ENCODE measurements at regions not wholly inside any gene's neighbourhood (a gene's known extent, or its start where the extent isn't known, plus 50 kb on each side); places are given as distances from the start of the nearest gene placed in this dataset.
"Not testable (repeated sequence)": the region's sequence is repeated elsewhere in the genome, so short reads cannot be mapped to it uniquely, and the experiment has no call there.

GRCh38 chr4:154907345-154908045 lies 126.4 kb downstream of the RBM46 start:
- H3K27me3 ChIP-seq (ENCODE audit: insufficient read depth, low read depth, low read length); H3K36me3 ChIP-seq (ENCODE audit: insufficient read depth, low read length); H2AFZ ChIP-seq (ENCODE audit: low read depth, low read length); H3K9ac ChIP-seq (ENCODE audit: low read length); H3K9me2 ChIP-seq (ENCODE audit: insufficient read depth, low read length); H3K4me3 ChIP-seq (ENCODE audit: low read length); H3K79me2 ChIP-seq (replicated peaks; ENCODE audit: insufficient read depth, low read length); H3K27ac ChIP-seq (ENCODE audit: low read length); H3K9me3 ChIP-seq (ENCODE audit: low read length); H3F3A ChIP-seq (ENCODE audit: insufficient read depth, low read length, poor library complexity, severe bottlenecking); H4K20me1 ChIP-seq (ENCODE audit: insufficient read depth); H3K4me2 ChIP-seq (ENCODE audit: low read length): not testable (repeated sequence)

- no peak overlapping the region for H3K9ac ChIP-seq (ENCODE audit: low read length)
- no peaks in the 10 kb centered on the region for H3F3A ChIP-seq (ENCODE audit: insufficient read depth, low read length, poor library complexity, severe bottlenecking)
- H3K9me3 ChIP-seq (ENCODE audit: low read length): no peaks in the 10 kb centered on the region
- no peak overlapping the region for H3K4me3 ChIP-seq (ENCODE audit: low read length)
- H3K36me3 ChIP-seq (ENCODE audit: insufficient read depth, low read length): no peaks in the 10 kb centered on the region
- TF ChIP-seq, protein P1, sequence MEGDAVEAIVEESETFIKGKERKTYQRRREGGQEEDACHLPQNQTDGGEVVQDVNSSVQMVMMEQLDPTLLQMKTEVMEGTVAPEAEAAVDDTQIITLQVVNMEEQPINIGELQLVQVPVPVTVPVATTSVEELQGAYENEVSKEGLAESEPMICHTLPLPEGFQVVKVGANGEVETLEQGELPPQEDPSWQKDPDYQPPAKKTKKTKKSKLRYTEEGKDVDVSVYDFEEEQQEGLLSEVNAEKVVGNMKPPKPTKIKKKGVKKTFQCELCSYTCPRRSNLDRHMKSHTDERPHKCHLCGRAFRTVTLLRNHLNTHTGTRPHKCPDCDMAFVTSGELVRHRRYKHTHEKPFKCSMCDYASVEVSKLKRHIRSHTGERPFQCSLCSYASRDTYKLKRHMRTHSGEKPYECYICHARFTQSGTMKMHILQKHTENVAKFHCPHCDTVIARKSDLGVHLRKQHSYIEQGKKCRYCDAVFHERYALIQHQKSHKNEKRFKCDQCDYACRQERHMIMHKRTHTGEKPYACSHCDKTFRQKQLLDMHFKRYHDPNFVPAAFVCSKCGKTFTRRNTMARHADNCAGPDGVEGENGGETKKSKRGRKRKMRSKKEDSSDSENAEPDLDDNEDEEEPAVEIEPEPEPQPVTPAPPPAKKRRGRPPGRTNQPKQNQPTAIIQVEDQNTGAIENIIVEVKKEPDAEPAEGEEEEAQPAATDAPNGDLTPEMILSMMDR (IDR thresholded peaks at IDR 0.05; ENCODE audit: poor library complexity, severe bottlenecking): no peak
- TF ChIP-seq EZH2 (IDR thresholded peaks at IDR 0.05; ENCODE audit: borderline replicate concordance, insufficient read depth, low read length, poor library complexity, severe bottlenecking): no peak
- TF ChIP-seq REST (IDR thresholded peaks at IDR 0.05; ENCODE audit: borderline replicate concordance): no peak
- TF ChIP-seq RAD21 (conservative IDR thresholded peaks at IDR 0.05): no peak
- no peak for TF ChIP-seq MXI1 (conservative IDR thresholded peaks at IDR 0.05; ENCODE audit: poor library complexity, severe bottlenecking)
- TF ChIP-seq EP300 (conservative IDR thresholded peaks at IDR 0.05; ENCODE audit: poor library complexity, severe bottlenecking): no peak
- no peak for TF ChIP-seq TAF1 (IDR thresholded peaks at IDR 0.05; ENCODE audit: low read depth)
- TF ChIP-seq SMC3 (conservative IDR thresholded peaks at IDR 0.05; ENCODE audit: poor library complexity): no peak
- TF ChIP-seq POLR2AphosphoS5 (IDR thresholded peaks at IDR 0.05): no peak
- H2AFZ ChIP-seq (ENCODE audit: low read depth, low read length): no peak overlapping the region
- no peaks in the 10 kb centered on the region for H4K20me1 ChIP-seq (ENCODE audit: insufficient read depth)
- no peaks in the 10 kb centered on the region for H3K27me3 ChIP-seq (ENCODE audit: insufficient read depth, low read depth, low read length)
- H3K79me2 ChIP-seq (replicated peaks; ENCODE audit: insufficient read depth, low read length): no peaks in the 10 kb centered on the region
- no peak overlapping the region for H3K4me2 ChIP-seq (ENCODE audit: low read length)
- no peak overlapping the region for H3K27ac ChIP-seq (ENCODE audit: low read length)
- H3K9me2 ChIP-seq (ENCODE audit: insufficient read depth, low read length): no peaks in the 10 kb centered on the region
Measured at GRCh38 chr4:154908168-154908567, 127.1 kb downstream of the RBM46 start.
